MM.1S (cell line): ENCODE measurements at regions not wholly inside any gene's neighbourhood (a gene's known extent, or its start where the extent isn't known, plus 50 kb on each side); places are given as distances from the start of the nearest gene placed in this dataset.

ENCODE experiments used
- DNase-seq: peaks from one replicate; pipeline ENCODE4 v3.0.0-alpha.2; 2015
- H2AFZ ChIP-seq: fragments of 300-600 bp; sonication (generic); 2 replicates; pipeline ENCODE4 v1.6.0; 2016; ENCODE audit warnings: antibody characterized with exemption, low read length
- H3F3A ChIP-seq: fragments of 300-600 bp; sonication (generic); 2 replicates; pipeline ENCODE4 v1.6.1; 2016; ENCODE audit warnings: mild to moderate bottlenecking, antibody characterized with exemption, low read length, moderate library complexity, mixed read lengths; ENCODE audit not compliant: insufficient read depth
- H3K27ac ChIP-seq: fragments of 300-600 bp; sonication (generic); 2 replicates; pipeline ENCODE4 v1.5.1; 2016; ENCODE audit warnings: mild to moderate bottlenecking, low read length
- H3K27me3 ChIP-seq: fragments of 300-600 bp; sonication (generic); replicated peaks from 2 replicates; pipeline ENCODE4 v1.6.0; 2016; ENCODE audit warnings: low read length; ENCODE audit not compliant: insufficient read depth
- H3K36me3 ChIP-seq: fragments of 300-600 bp; sonication (generic); replicated peaks from 2 replicates; pipeline ENCODE4 v1.6.1; 2016; ENCODE audit warnings: mild to moderate bottlenecking, low read length, mixed read lengths; ENCODE audit not compliant: insufficient read depth
- H3K4me1 ChIP-seq: fragments of 300-600 bp; sonication (generic); 2 replicates; pipeline ENCODE4 v1.6.1; 2016; ENCODE audit warnings: low read length, mixed read lengths
- H3K4me2 ChIP-seq: fragments of 300-600 bp; sonication (generic); 2 replicates; pipeline ENCODE4 v1.6.0; 2016; ENCODE audit warnings: low read depth, low read length
- H3K4me3 ChIP-seq: fragments of 300-600 bp; sonication (generic); 2 replicates; pipeline ENCODE4 v1.5.1; 2016; ENCODE audit warnings: low read length, mixed read lengths
- H3K79me2 ChIP-seq: fragments of 300-600 bp; sonication (generic); 2 replicates; pipeline ENCODE4 v1.6.1; 2016; ENCODE audit warnings: mixed run types, low read length, mixed read lengths
- H3K9ac ChIP-seq: fragments of 300-600 bp; sonication (generic); 2 replicates; pipeline ENCODE4 v1.6.1; 2016; ENCODE audit warnings: low read length, mixed read lengths
- H3K9me2 ChIP-seq: fragments of 300-600 bp; sonication (generic); replicated peaks from 2 replicates; pipeline ENCODE4 v1.6.1; 2016; ENCODE audit warnings: mild to moderate bottlenecking, low read length, mixed read lengths; ENCODE audit not compliant: insufficient read depth
- H3K9me3 ChIP-seq: fragments of 300-600 bp; sonication (generic); replicated peaks from 2 replicates; pipeline ENCODE4 v1.6.1; 2016; ENCODE audit warnings: mild to moderate bottlenecking, low read length, mixed read lengths; ENCODE audit not compliant: insufficient read depth
- H4K20me1 ChIP-seq: fragments of 300-600 bp; sonication (generic); 2 replicates; pipeline ENCODE4 v1.6.1; 2016; ENCODE audit warnings: mild to moderate bottlenecking, low read length, moderate library complexity, mixed read lengths; ENCODE audit not compliant: insufficient read depth
- CTCF ChIP-seq: fragments of 300-600 bp; sonication (generic); IDR thresholded peaks from 2 replicates; pipeline ENCODE4 v1.5.1; 2016; ENCODE audit warnings: antibody characterized with exemption, low read length, mixed read lengths
- EZH2 ChIP-seq: fragments of 300-600 bp; sonication (generic); optimal IDR thresholded peaks from 2 replicates; pipeline ENCODE3; 2017; ENCODE audit warnings: low read depth, mild to moderate bottlenecking, antibody characterized with exemption, low read length, mixed read lengths
- EZH2phosphoT487 ChIP-seq: fragments of 300-600 bp; sonication (generic); IDR thresholded peaks from 2 replicates; pipeline ENCODE4 v1.6.1; 2018; ENCODE audit warnings: antibody characterized with exemption, low read length

GRCh38 chr16:54822492-54822891 lies 108.2 kb upstream of the IRX5 start:
- no peaks in the 10 kb centered on the region for H3K9me3 ChIP-seq
- no peak overlapping the region for H3K27ac ChIP-seq
- DNase-seq = no peak
- H3K4me3 ChIP-seq = no peak overlapping the region
- H3K27me3 ChIP-seq = no peaks in the 10 kb centered on the region
- H3K4me1 ChIP-seq = no peaks in the 10 kb centered on the region
- no peak overlapping the region for H3K9ac ChIP-seq
- H3K36me3 ChIP-seq = no peaks in the 10 kb centered on the region
- H2AFZ ChIP-seq = no peak overlapping the region
- no peaks in the 10 kb centered on the region for H3K9me2 ChIP-seq
- no peaks in the 10 kb centered on the region for H4K20me1 ChIP-seq
- no peak overlapping the region for H3K4me2 ChIP-seq
- TF ChIP-seq EZH2 = no peak
- no peak for TF ChIP-seq EZH2phosphoT487
- no peak for TF ChIP-seq CTCF
- H3F3A ChIP-seq = no peaks in the 10 kb centered on the region
- no peaks in the 10 kb centered on the region for H3K79me2 ChIP-seq

GRCh38 chr16:54821731-54822130 lies 108.9 kb upstream of the IRX5 start:
- DNase-seq = no peak
- Histone ChIP-seq H3K4me2 (no peak overlapping the region), H3K4me1 (no peaks in the 10 kb centered on the region), H3K9me2 (no peaks in the 10 kb centered on the region), H3K9ac (no peak overlapping the region), H3K36me3 (no peaks in the 10 kb centered on the region), H3K9me3 (no peaks in the 10 kb centered on the region), H3F3A (no peaks in the 10 kb centered on the region), H3K27ac (no peak overlapping the region), H2AFZ (no peak overlapping the region), H3K27me3 (no peaks in the 10 kb centered on the region), H4K20me1 (no peaks in the 10 kb centered on the region), H3K4me3 (no peak overlapping the region), H3K79me2 (no peaks in the 10 kb centered on the region)
- no peak for TF ChIP-seq EZH2
- TF ChIP-seq EZH2phosphoT487 = no peak
- no peak for TF ChIP-seq CTCF

- no peaks in the 10 kb centered on the region for H4K20me1 ChIP-seq
- H3K9me3 ChIP-seq = no peaks in the 10 kb centered on the region
- H3K79me2 ChIP-seq = no peaks in the 10 kb centered on the region
- no peak overlapping the region for H3K27ac ChIP-seq
- H3K4me1 ChIP-seq = no peaks in the 10 kb centered on the region
- H3K9ac ChIP-seq = no peak overlapping the region
- no peak overlapping the region for H3K4me2 ChIP-seq
- DNase-seq = no peak
- no peak overlapping the region for H3K4me3 ChIP-seq
- H3K9me2 ChIP-seq = no peaks in the 10 kb centered on the region
- H3K27me3 ChIP-seq = no peaks in the 10 kb centered on the region
- H3F3A ChIP-seq = no peaks in the 10 kb centered on the region
- H3K36me3 ChIP-seq = no peaks in the 10 kb centered on the region
- TF ChIP-seq CTCF = no peak
- no peak for TF ChIP-seq EZH2
- no peak for TF ChIP-seq EZH2phosphoT487
- no peak overlapping the region for H2AFZ ChIP-seq
Observed at GRCh38 chr16:54817940-54818574, 112.6 kb upstream of the IRX5 start.
